Tibial nerve (tissue), 4 donors: ENCODE measurements at regions not wholly inside any gene's neighbourhood (a gene's known extent, or its start where the extent isn't known, plus 50 kb on each side); places are given as distances from the start of the nearest gene placed in this dataset.

ENCODE experiments used
- DNase-seq, 2 donors: peaks; one replicate each; pipeline ENCODE4 v3.0.0-alpha.2; 2019; ENCODE audit warnings: low spot score in 2 of 2
- H3K27ac ChIP-seq, 4 donors: fragments of 200-600 bp; sonication (generic) in 3 of 4; one replicate each; pipeline ENCODE4 v1.5.1; 2017 to 2019; ENCODE audit warnings: mild to moderate bottlenecking in 1 of 4
- H3K27me3 ChIP-seq, 2 donors: fragments of 200-600 bp; sonication (generic) in 1 of 2; one replicate each; pipeline versions ENCODE4 v1.5.1 to v1.6.0; 2017 to 2019
- H3K36me3 ChIP-seq, 3 donors: fragments of 200-600 bp; sonication (generic); one replicate each; pipeline ENCODE4 v1.5.1; 2018 to 2019
- H3K4me1 ChIP-seq, 4 donors: fragments of 200-600 bp; sonication (generic) in 3 of 4; one replicate each; pipeline ENCODE4 v1.5.1; 2017 to 2019
- H3K4me3 ChIP-seq, 4 donors: fragments of 200-600 bp; sonication (generic) in 3 of 4; one replicate each; pipeline ENCODE4 v1.5.1; 2017 to 2019; ENCODE audit warnings: mild to moderate bottlenecking in 1 of 4, moderate library complexity in 1 of 4
- H3K9me3 ChIP-seq, 4 donors: fragments of 200-600 bp; sonication (generic) in 3 of 4; one replicate each; pipeline ENCODE4 v1.5.1; 2017 to 2019
- CTCF ChIP-seq, 5 experiments: fragments of 200-600 bp in 3 of 5; fragments of 450-650 bp in 2 of 5; sonication (generic) in 3 of 5; IDR thresholded peaks; one replicate each; pipeline ENCODE4 v1.5.1; 2016 to 2019; ENCODE audit warnings: antibody characterized with exemption in 5 of 5, mild to moderate bottlenecking in 3 of 5, moderate library complexity in 2 of 5
- EP300 ChIP-seq, 2 donors: sonication (generic); formaldehyde crosslinking; IDR thresholded peaks; one replicate each; pipeline ENCODE4 v1.6.1; 2017; ENCODE audit warnings: antibody characterized with exemption in 2 of 2, mild to moderate bottlenecking in 1 of 2
- POLR2A ChIP-seq, 2 donors: fragments of 450-650 bp; IDR thresholded peaks; one replicate each; pipeline ENCODE4 v1.6.1; 2017; ENCODE audit warnings: antibody characterized with exemption in 2 of 2, mild to moderate bottlenecking in 2 of 2, moderate library complexity in 2 of 2
- WGBS, 2 donors: methylation state at CpG; one replicate each; pipeline ENCODE4 v1.1.5; 2018; 5-methylcytosine and 5-hydroxymethylcytosine counted together

- WGBS, 2 donors: 85 to 97% methylated on average over 6 of the region's 6 CpGs
- H3K9me3 ChIP-seq: no peaks in the 10 kb centered on the region
- H3K27me3 ChIP-seq: no peaks in the 10 kb centered on the region
- no peaks in the 10 kb centered on the region for H3K36me3 ChIP-seq
- no peak overlapping the region for H3K27ac ChIP-seq
- no peak for DNase-seq
- no peak for TF ChIP-seq POLR2A (IDR thresholded peaks at IDR 0.05)
- H3K4me3 ChIP-seq: no peak overlapping the region
- no peaks in the 10 kb centered on the region for H3K4me1 ChIP-seq
Observed at GRCh38 chr5:158397278-158397677, 538.3 kb upstream of the CLINT1 start.

GRCh38 chr5:158394102-158394501, 535.2 kb upstream of the CLINT1 start:
- Histone ChIP-seq H3K4me3 (no peak overlapping the region), H3K36me3 (no peaks in the 10 kb centered on the region), H3K9me3 (no peaks in the 10 kb centered on the region), H3K4me1 (no peaks in the 10 kb centered on the region), H3K27ac (no peak overlapping the region), H3K27me3 (no peaks in the 10 kb centered on the region)
- no peak for DNase-seq
- TF ChIP-seq CTCF (IDR thresholded peaks at IDR 0.05): no peak
- TF ChIP-seq EP300 (IDR thresholded peaks at IDR 0.05): no peak
- no peak for TF ChIP-seq POLR2A (IDR thresholded peaks at IDR 0.05)

GRCh38 chr5:158393457-158393856, 534.5 kb upstream of the CLINT1 start:
- WGBS, 2 donors: 71 to 90% methylated on average over 3 of the region's 3 CpGs
- H3K36me3 ChIP-seq: no peaks in the 10 kb centered on the region
- no peak for DNase-seq
- no peaks in the 10 kb centered on the region for H3K9me3 ChIP-seq
- no peaks in the 10 kb centered on the region for H3K27me3 ChIP-seq
- H3K4me3 ChIP-seq: no peak overlapping the region
- no peak for TF ChIP-seq EP300 (IDR thresholded peaks at IDR 0.05)
- no peak overlapping the region for H3K27ac ChIP-seq
- H3K4me1 ChIP-seq: no peaks in the 10 kb centered on the region

GRCh38 chr5:158392753-158393152, 533.8 kb upstream of the CLINT1 start:
- Histone ChIP-seq H3K9me3 (no peaks in the 10 kb centered on the region), H3K27me3 (no peaks in the 10 kb centered on the region), H3K4me3 (no peak overlapping the region), H3K36me3 (no peaks in the 10 kb centered on the region), H3K27ac (no peak overlapping the region), H3K4me1 (no peaks in the 10 kb centered on the region)
- TF ChIP-seq POLR2A (IDR thresholded peaks at IDR 0.05) (no peak), EP300 (IDR thresholded peaks at IDR 0.05) (no peak), CTCF (IDR thresholded peaks at IDR 0.05) (no peak)
- DNase-seq: no peak
- 70 to 88% methylated on average over 2 of the region's 2 CpGs for WGBS, 2 donors

- no peak for DNase-seq
- H3K4me1 ChIP-seq: no peaks in the 10 kb centered on the region
- H3K36me3 ChIP-seq: no peaks in the 10 kb centered on the region
- no peaks in the 10 kb centered on the region for H3K27me3 ChIP-seq
- H3K9me3 ChIP-seq: no peaks in the 10 kb centered on the region
- TF ChIP-seq POLR2A (IDR thresholded peaks at IDR 0.05): no peak
- no peak for TF ChIP-seq EP300 (IDR thresholded peaks at IDR 0.05)
- no peak for TF ChIP-seq CTCF (IDR thresholded peaks at IDR 0.05)
- WGBS, 2 donors: 36 to 38% methylated on average over 1 of the region's 1 CpG
- H3K4me3 ChIP-seq: no peak overlapping the region
- H3K27ac ChIP-seq: no peak overlapping the region
Observed at GRCh38 chr5:158390577-158390976, 531.6 kb upstream of the CLINT1 start.

- no peaks in the 10 kb centered on the region for H3K4me1 ChIP-seq
- H3K4me3 ChIP-seq: no peak overlapping the region
- H3K36me3 ChIP-seq: no peaks in the 10 kb centered on the region
- H3K9me3 ChIP-seq: no peaks in the 10 kb centered on the region
- no peak for DNase-seq
- TF ChIP-seq EP300 (IDR thresholded peaks at IDR 0.05): no peak
- no peak for TF ChIP-seq POLR2A (IDR thresholded peaks at IDR 0.05)
- no peak for TF ChIP-seq CTCF (IDR thresholded peaks at IDR 0.05)
- no peaks in the 10 kb centered on the region for H3K27me3 ChIP-seq
- WGBS, 2 donors: 84 to 92% methylated on average over 4 of the region's 4 CpGs
- no peak overlapping the region for H3K27ac ChIP-seq
Observed at GRCh38 chr5:158389786-158390185, 530.8 kb upstream of the CLINT1 start.
